Upper lobe of right lung (tissue), 1 donor: ENCODE measurements at regions not wholly inside any gene's neighbourhood (a gene's known extent, or its start where the extent isn't known, plus 50 kb on each side); places are given as distances from the start of the nearest gene placed in this dataset.

Source experiments
- ATAC-seq: fragments of 200-7000 bp; cut with Tn5 transposase; one replicate; pipeline ENCODE4 v1.9.1; 2020; ENCODE audit warnings: mild to moderate bottlenecking, moderate library complexity
- DNase-seq: peaks from one replicate; pipeline ENCODE4 v3.0.0-alpha.2; 2020
- H3K27ac ChIP-seq: fragments of 200-600 bp; one replicate; pipeline ENCODE4 v1.8.0; 2022
- H3K27me3 ChIP-seq: fragments of 200-600 bp; one replicate; pipeline ENCODE4 v1.8.0; 2022; ENCODE audit warnings: mild to moderate bottlenecking
- H3K36me3 ChIP-seq: fragments of 200-600 bp; one replicate; pipeline ENCODE4 v1.8.0; 2022
- H3K4me1 ChIP-seq: fragments of 200-600 bp; one replicate; pipeline ENCODE4 v1.8.0; 2022
- H3K4me3 ChIP-seq: fragments of 200-600 bp; one replicate; pipeline ENCODE4 v1.8.0; 2022; ENCODE audit warnings: mild to moderate bottlenecking
- H3K9me3 ChIP-seq: fragments of 200-600 bp; one replicate; pipeline ENCODE4 v1.8.0; 2022
- CTCF ChIP-seq: fragments of 200-600 bp; IDR thresholded peaks from one replicate; pipeline ENCODE4 v1.8.0; 2022; ENCODE audit warnings: antibody characterized with exemption
- intact Hi-C: fragments of 100-400 bp; cut with DNase I; formaldehyde crosslinking; loops from one replicate; pipeline ENCODE4 v1.11.0; 2022
- donor health status: DM: no; HTN: yes; CAD: no; lungs with severe emphysema.

- TF ChIP-seq CTCF = no peak
- no peak for DNase-seq
Measured at GRCh38 chr5:39854771-39855410, 430.1 kb upstream of the DAB2 start.

GRCh38 chr5:39850291-39850690 lies 425.5 kb upstream of the DAB2 start:
- H3K36me3 ChIP-seq = no peaks in the 10 kb centered on the region
- no peak overlapping the region for H3K27ac ChIP-seq
- H3K4me3 ChIP-seq = no peak overlapping the region
- no peaks in the 10 kb centered on the region for H3K4me1 ChIP-seq
- DNase-seq = no peak
- intact Hi-C loops = no loop called here
- no peak for ATAC-seq
- TF ChIP-seq CTCF = no peak
- H3K9me3 ChIP-seq = no peaks in the 10 kb centered on the region
- no peaks in the 10 kb centered on the region for H3K27me3 ChIP-seq

More at GRCh38 chr5:39854771-39855410, 430.1 kb upstream of the DAB2 start:
- Histone ChIP-seq H3K9me3 (no peaks in the 10 kb centered on the region), H3K36me3 (no peaks in the 10 kb centered on the region), H3K27me3 (no peaks in the 10 kb centered on the region), H3K4me1 (no peaks in the 10 kb centered on the region), H3K4me3 (no peak overlapping the region), H3K27ac (no peak overlapping the region)
- intact Hi-C loops = no loop called here
- no peak for ATAC-seq

- no peak for TF ChIP-seq CTCF
- DNase-seq (no peak), ATAC-seq (no peak)
- no peak overlapping the region for H3K27ac ChIP-seq
- H3K4me1 ChIP-seq = no peaks in the 10 kb centered on the region
- no peaks in the 10 kb centered on the region for H3K9me3 ChIP-seq
- no peaks in the 10 kb centered on the region for H3K36me3 ChIP-seq
- intact Hi-C loops = no loop called here
- no peak overlapping the region for H3K4me3 ChIP-seq
- H3K27me3 ChIP-seq = no peaks in the 10 kb centered on the region
Measured at GRCh38 chr5:39846144-39846543, 421.4 kb upstream of the DAB2 start.

- intact Hi-C loops = no loop called here
Measured at GRCh38 chr5:39843767-39844166, 419.0 kb upstream of the DAB2 start.

GRCh38 chr5:39835371-39835770 lies 410.6 kb upstream of the DAB2 start:
- no peak for TF ChIP-seq CTCF
- Histone ChIP-seq H3K4me1 (no peaks in the 10 kb centered on the region), H3K27ac (no peak overlapping the region), H3K27me3 (no peaks in the 10 kb centered on the region), H3K36me3 (no peaks in the 10 kb centered on the region), H3K4me3 (no peak overlapping the region), H3K9me3 (no peaks in the 10 kb centered on the region)
- ATAC-seq = no peak
- intact Hi-C loops = no loop called here
- DNase-seq = no peak

More at GRCh38 chr5:39843767-39844166, 419.0 kb upstream of the DAB2 start:
- no peaks in the 10 kb centered on the region for H3K27me3 ChIP-seq
- no peak overlapping the region for H3K4me3 ChIP-seq
- no peak overlapping the region for H3K27ac ChIP-seq
- no peak for DNase-seq
- no peaks in the 10 kb centered on the region for H3K4me1 ChIP-seq
- no peaks in the 10 kb centered on the region for H3K36me3 ChIP-seq
- no peak for TF ChIP-seq CTCF
- ATAC-seq = no peak
- H3K9me3 ChIP-seq = no peaks in the 10 kb centered on the region

GRCh38 chr5:39829441-39829840 lies 404.7 kb upstream of the DAB2 start:
- Histone ChIP-seq H3K27me3 (no peaks in the 10 kb centered on the region), H3K4me3 (no peak overlapping the region), H3K36me3 (no peaks in the 10 kb centered on the region), H3K9me3 (no peaks in the 10 kb centered on the region), H3K27ac (no peak overlapping the region), H3K4me1 (no peaks in the 10 kb centered on the region)
- ATAC-seq (no peak), DNase-seq (no peak)
- no peak for TF ChIP-seq CTCF
- intact Hi-C loops = no loop called here
